AG09319 (cell line): ENCODE measurements at regions not wholly inside any gene's neighbourhood (a gene's known extent, or its start where the extent isn't known, plus 50 kb on each side); places are given as distances from the start of the nearest gene placed in this dataset.
"Not testable (repeated sequence)": the region's sequence is repeated elsewhere in the genome, so short reads cannot be mapped to it uniquely, and the experiment has no call there.

Source experiments
- DNase-seq: peaks from one replicate; pipeline ENCODE4 v3.0.0-alpha.2; 2010; ENCODE audit warnings: low read depth; ENCODE audit errors: extremely low read depth
- CTCF ChIP-seq: IDR thresholded peaks from 2 replicates; pipeline ENCODE4 v1.5.1; 2011; ENCODE audit warnings: low read depth, mild to moderate bottlenecking, inconsistent platforms, low read length, moderate library complexity

DNA sequence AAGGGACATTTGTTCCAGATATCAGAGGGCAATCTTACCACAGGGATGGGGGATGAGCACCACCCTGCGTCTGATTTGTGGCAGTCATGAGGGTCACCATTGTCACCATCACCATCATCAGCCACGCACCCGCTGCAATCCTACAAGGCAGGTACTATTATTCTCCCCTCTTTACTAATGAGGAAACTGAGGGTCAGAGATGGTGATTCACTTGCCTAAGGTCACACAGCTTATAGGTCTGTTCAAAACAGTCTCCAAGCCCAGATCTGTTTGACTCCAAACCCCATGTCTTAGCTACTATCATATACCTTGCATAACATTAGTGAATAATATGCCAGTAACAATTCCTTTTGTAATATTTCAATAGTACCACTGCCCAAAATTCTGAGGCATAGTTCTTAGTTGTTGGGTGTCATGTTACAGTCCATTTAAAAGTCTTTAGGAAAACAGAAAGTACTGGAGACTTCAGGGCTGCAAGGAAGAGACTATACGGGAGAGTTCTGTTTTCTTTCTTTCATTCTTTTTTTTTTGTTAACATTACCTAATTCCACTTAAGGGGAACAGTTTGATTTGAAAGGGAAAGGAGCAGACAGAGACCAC lies 166.4 kb downstream of the C16orf95 start:
- no peak for TF ChIP-seq CTCF

GRCh38 chr16:87152221-87152755 lies 164.9 kb downstream of the C16orf95 start:
- TF ChIP-seq CTCF, result no peak
- no peak for DNase-seq

More for the DNA sequence above, 166.4 kb downstream of the C16orf95 start:
- DNase-seq, result no peak

GRCh38 chr16:87153326-87153725 lies 163.9 kb downstream of the C16orf95 start:
- DNase-seq, result no peak
- no peak for TF ChIP-seq CTCF

GRCh38 chr16:87155315-87155714 lies 161.9 kb downstream of the C16orf95 start:
- DNase-seq, result not testable (repeated sequence)

- TF ChIP-seq CTCF, result no peak
- DNase-seq, result no peak
Measured at GRCh38 chr16:87156195-87156594, 161.0 kb downstream of the C16orf95 start.

GRCh38 chr16:87160234-87160636 lies 157.0 kb downstream of the C16orf95 start:
- DNase-seq, result no peak
- no peak for TF ChIP-seq CTCF

- no peak for TF ChIP-seq CTCF
- DNase-seq, result no peak
Measured at GRCh38 chr16:87160701-87161337, 156.4 kb downstream of the C16orf95 start.

GRCh38 chr16:87161410-87161809 lies 155.8 kb downstream of the C16orf95 start:
- DNase-seq, result not testable (repeated sequence)
